Endothelial cell of umbilical vein (primary cell): ENCODE measurements at regions not wholly inside any gene's neighbourhood (a gene's known extent, or its start where the extent isn't known, plus 50 kb on each side); places are given as distances from the start of the nearest gene placed in this dataset.

Source experiments
- EZH2 ChIP-seq: IDR thresholded peaks from 2 replicates; pipeline ENCODE4 v1.6.1; 2012; ENCODE audit warnings: borderline replicate concordance, low read depth, mild to moderate bottlenecking, moderate library complexity, low read length, inconsistent platforms; ENCODE audit not compliant: severe bottlenecking
- MYC ChIP-seq: IDR thresholded peaks from one replicate; pipeline ENCODE4 v1.6.1; 2011; ENCODE audit warnings: mild to moderate bottlenecking, low read depth, low read length
- POLR2A ChIP-seq: IDR thresholded peaks from 2 replicates; pipeline ENCODE4 v1.6.1; 2012; ENCODE audit warnings: low read depth, mild to moderate bottlenecking, control low read depth, low read length
- POLR2AphosphoS5 ChIP-seq: IDR thresholded peaks from 2 replicates; pipeline ENCODE4 v1.6.1; 2012; ENCODE audit warnings: low read depth, mild to moderate bottlenecking, control low read depth, low read length, moderate library complexity; ENCODE audit not compliant: insufficient read depth
- TF ChIP-seq, protein P1 (sequence below), 2 donors: IDR thresholded peaks; 1 replicate in 1 of 2; 2 replicates in 1 of 2; pipeline ENCODE4 v1.5.1; 2011; ENCODE audit warnings: low read length in 2 of 2, mild to moderate bottlenecking in 2 of 2, moderate library complexity in 2 of 2, control low read depth in 1 of 2, inconsistent platforms in 1 of 2, low read depth in 1 of 2; ENCODE audit not compliant: insufficient read depth in 1 of 2; ENCODE audit errors: extremely low read depth in 1 of 2

DNA sequence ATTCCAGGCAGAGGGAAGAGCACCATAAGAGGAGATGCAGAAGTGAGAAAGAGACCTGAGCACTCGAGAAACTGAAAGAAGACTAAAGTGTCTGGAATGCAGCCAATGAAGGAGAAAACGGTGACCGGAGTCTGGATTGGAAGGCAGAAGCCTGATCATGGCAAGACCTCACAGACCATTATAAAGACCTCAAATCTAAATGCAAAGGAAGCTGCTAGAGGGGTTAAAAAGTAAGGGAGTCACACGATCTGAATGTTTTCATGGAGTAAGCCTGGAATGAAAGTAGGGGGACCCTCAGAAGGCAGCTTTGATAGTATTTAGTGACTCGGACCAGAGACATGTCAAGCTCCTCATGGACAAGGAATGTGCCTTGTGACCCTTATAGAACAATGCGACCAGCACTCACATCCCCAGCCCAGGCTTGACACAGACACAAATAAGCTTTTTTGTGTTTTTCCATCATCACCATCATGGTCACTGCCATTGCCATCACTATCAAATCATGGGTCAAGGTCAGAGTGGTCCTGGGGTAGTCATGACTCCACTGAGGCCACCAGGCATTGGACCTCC is 183.6 kb downstream of the SEC16B start:
- TF ChIP-seq, protein P1, sequence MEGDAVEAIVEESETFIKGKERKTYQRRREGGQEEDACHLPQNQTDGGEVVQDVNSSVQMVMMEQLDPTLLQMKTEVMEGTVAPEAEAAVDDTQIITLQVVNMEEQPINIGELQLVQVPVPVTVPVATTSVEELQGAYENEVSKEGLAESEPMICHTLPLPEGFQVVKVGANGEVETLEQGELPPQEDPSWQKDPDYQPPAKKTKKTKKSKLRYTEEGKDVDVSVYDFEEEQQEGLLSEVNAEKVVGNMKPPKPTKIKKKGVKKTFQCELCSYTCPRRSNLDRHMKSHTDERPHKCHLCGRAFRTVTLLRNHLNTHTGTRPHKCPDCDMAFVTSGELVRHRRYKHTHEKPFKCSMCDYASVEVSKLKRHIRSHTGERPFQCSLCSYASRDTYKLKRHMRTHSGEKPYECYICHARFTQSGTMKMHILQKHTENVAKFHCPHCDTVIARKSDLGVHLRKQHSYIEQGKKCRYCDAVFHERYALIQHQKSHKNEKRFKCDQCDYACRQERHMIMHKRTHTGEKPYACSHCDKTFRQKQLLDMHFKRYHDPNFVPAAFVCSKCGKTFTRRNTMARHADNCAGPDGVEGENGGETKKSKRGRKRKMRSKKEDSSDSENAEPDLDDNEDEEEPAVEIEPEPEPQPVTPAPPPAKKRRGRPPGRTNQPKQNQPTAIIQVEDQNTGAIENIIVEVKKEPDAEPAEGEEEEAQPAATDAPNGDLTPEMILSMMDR (IDR thresholded peaks at IDR 0.05; ENCODE audit: extremely low read depth in 1 of 2, insufficient read depth in 1 of 2, low read depth in 1 of 2, low read length in 2 of 2), result no peak
- TF ChIP-seq POLR2A, result no peak
- TF ChIP-seq POLR2AphosphoS5, result no peak
- TF ChIP-seq EZH2, result no peak
- TF ChIP-seq MYC, result no peak
